MG63 (cell line): ENCODE measurements at regions not wholly inside any gene's neighbourhood (a gene's known extent, or its start where the extent isn't known, plus 50 kb on each side); places are given as distances from the start of the nearest gene placed in this dataset.

Experiments
- DNase-seq: peaks from one replicate; pipeline ENCODE4 v3.0.0-alpha.2; 2020
- H3K27me3 ChIP-seq: fragments of 250-450 bp; sonication (Bioruptor Pico); 2 replicates; pipeline ENCODE4 v1.5.1; 2020; ENCODE audit warnings: mild to moderate bottlenecking, moderate library complexity
- H3K36me3 ChIP-seq: fragments of 250-450 bp; sonication (Bioruptor Pico); 2 replicates; pipeline ENCODE4 v1.5.1; 2020; ENCODE audit warnings: mild to moderate bottlenecking, moderate library complexity
- H3K4me3 ChIP-seq: fragments of 250-450 bp; sonication (Bioruptor Pico); 2 replicates; pipeline ENCODE4 v1.5.1; 2020; ENCODE audit warnings: mild to moderate bottlenecking, moderate library complexity
- H3K9me3 ChIP-seq: fragments of 250-450 bp; sonication (Bioruptor Pico); 2 replicates; pipeline ENCODE4 v1.5.1; 2020; ENCODE audit warnings: mild to moderate bottlenecking, moderate library complexity

DNA sequence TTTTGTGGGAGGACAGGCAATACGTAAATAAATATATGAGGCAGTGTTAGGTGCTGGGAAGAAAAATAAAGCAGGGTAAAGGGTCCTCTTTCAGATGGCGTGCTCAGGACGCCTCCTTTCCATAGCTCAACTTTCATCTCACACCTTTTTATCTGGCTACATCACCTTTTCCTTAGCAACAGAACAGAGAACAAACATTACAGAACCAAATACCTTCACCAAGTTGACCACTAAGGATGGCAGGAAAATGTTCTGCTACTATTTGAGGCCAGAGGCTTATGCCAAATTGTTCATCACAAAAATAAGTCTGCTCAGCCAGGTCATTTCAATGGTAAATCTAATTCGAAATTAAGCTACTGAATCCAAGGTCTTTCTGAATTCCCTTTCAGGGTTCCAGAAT, 149.2 kb upstream of the C1orf21 start:
- H3K27me3 ChIP-seq: no peaks in the 10 kb centered on the region
- DNase-seq: no peak
- peaks cover 5% of the 10 kb centered on the region; the same call in 1 of the 2 replicates for H3K9me3 ChIP-seq
- no peak overlapping the region for H3K4me3 ChIP-seq
- H3K36me3 ChIP-seq: no peaks in the 10 kb centered on the region

DNA sequence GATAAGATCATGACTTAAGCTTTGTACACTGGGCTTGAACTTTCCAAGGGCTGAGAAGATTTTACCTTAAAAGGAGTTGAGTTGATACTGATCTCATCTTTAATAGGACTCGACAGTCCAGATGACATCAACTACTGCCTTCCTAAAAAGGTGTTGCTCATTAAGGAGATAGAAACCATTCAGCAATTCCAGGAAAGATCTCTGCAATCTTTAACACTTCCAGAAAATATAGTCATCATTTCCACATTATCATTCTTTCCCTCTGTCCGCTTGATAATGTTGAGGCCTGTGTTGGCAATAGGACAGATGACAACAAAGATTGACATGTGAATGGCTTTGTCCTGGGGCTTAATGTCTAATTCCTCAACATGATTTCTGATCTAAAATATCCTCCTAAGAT, 145.4 kb upstream of the C1orf21 start:
- DNase-seq: no peak
- Histone ChIP-seq H3K4me3 (no peak overlapping the region), H3K36me3 (no peaks in the 10 kb centered on the region), H3K27me3 (no peaks in the 10 kb centered on the region), H3K9me3 (no peaks in the 10 kb centered on the region)

DNA sequence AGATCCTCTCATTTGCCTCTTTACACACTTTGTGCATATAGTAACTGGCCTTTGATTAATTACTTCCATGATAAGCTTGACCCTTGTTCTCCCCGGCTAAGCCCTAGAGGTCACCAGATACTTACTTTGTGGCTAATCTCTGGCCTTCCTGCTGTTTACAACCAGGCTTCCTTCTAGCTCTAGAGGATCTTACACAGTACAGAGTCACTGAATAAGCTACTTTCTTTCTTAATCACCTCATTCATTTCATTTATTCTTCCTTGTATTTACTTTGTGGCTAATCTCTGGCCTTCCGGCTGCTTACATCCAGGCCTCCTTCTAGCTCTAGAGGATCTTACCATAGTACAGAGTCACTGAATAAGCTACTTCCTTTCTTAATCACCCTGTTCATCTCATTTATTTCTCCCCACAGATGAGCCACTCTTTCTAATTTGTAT, 144.3 kb upstream of the C1orf21 start:
- H3K4me3 ChIP-seq: no peak overlapping the region
- H3K9me3 ChIP-seq: no peaks in the 10 kb centered on the region
- H3K36me3 ChIP-seq: no peaks in the 10 kb centered on the region
- peak; percentile 3 for DNase-seq
- no peaks in the 10 kb centered on the region for H3K27me3 ChIP-seq

DNA sequence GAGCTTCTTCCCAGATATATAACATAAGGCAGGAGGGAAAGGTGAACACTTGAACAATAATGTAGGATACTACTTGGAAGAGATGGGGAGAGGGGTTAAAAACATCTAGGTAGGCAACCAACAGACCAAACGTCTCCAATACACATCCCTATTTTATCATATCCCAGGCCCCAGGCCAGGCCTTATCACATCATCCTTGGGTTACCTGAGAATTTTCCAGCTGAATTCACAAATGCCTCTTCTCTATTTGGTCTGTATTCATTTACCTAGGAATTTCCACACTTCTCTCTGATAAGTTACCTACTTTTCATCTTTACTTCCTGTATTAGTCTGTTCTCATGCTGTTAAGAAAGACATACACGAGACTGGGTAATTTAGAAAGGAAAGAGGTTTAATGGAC, 141.9 kb upstream of the C1orf21 start:
- Histone ChIP-seq H3K9me3 (no peaks in the 10 kb centered on the region), H3K36me3 (no peaks in the 10 kb centered on the region), H3K4me3 (no peak overlapping the region), H3K27me3 (no peaks in the 10 kb centered on the region)
- no peak for DNase-seq

DNA sequence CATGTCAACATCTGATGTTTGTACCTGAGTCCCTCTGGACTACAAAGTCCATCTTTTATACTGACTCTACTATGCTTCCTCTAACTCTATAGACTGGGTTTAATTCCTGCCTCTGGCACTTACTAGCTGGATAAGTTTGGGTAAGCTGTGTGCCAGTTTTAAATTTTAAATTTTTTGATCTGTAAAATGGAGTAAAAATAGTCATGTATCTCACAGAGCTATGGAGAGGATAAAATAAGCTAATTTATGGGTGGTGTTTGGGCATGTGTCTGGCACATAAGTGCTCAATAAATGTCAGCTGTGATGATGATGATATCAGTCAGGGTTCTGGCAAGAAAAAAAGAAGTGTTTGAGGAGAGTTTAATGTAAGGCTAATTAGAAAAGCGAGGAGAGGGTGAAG, 139.2 kb upstream of the C1orf21 start:
- no peaks in the 10 kb centered on the region for H3K27me3 ChIP-seq
- H3K36me3 ChIP-seq: no peaks in the 10 kb centered on the region
- no peak overlapping the region for H3K4me3 ChIP-seq
- DNase-seq: no peak
- H3K9me3 ChIP-seq: no peaks in the 10 kb centered on the region

DNA sequence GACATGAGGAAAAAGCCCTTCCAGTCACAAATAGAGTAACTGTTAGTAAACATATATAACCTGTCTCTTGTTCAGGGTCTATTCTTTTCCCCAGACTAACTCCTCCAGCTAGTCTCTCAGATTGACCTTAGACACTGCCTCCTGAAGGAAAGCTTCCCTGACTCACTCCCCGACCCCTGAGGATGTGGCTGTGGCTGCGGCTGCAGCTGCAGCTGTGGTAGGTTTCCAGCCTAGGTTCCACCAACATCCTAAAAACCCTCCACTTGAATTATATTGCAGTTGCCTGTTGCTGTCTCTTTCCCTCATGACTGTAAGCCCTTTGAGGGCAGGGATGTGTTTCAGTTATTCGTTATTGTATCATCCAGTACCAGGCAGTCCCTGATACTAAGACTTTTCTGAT, 132.9 kb upstream of the C1orf21 start:
- no peaks in the 10 kb centered on the region for H3K9me3 ChIP-seq
- no peak for DNase-seq
- no peak overlapping the region for H3K4me3 ChIP-seq
- no peaks in the 10 kb centered on the region for H3K27me3 ChIP-seq
- no peaks in the 10 kb centered on the region for H3K36me3 ChIP-seq

DNA sequence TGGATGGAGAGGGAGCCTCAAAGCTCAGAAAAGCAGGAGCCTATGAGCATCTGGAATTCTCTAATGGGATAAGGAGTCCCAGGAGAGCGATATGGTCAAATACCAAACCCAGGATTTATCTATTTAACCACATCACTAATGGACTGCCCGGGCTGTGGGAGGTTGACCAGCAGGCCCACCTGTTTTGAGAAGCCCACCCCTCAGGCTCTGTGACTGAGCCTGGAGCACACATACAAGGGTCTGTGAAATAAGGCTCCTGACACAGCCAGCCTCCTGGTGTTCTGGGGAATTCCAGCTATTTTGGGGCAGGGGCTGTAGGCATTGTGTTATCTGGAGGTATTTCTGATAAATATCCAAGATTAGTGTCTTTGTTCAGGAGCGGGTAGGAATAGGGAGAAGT, 132.0 kb upstream of the C1orf21 start:
- DNase-seq: no peak
- Histone ChIP-seq H3K27me3 (no peaks in the 10 kb centered on the region), H3K9me3 (no peaks in the 10 kb centered on the region), H3K36me3 (no peaks in the 10 kb centered on the region), H3K4me3 (no peak overlapping the region)

DNA sequence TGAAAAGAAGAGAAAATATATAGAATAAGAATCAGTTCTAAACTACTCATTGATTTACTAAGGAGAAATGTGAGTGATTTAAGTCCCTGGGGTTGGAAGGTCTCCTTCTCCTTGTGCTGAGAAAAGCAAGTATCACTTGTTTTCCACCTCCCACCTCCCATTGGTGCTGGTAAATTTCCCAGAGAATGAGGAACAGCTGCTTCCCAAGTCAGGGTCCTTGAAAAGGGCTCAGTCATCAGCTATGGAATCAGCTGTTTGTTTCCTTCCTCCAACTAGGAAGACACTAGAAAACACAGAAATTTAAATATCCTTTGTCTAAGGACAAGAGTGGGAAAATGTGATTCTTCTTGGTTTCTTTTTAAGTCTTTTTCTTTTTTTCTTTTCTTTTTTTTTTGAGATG, 131.3 kb upstream of the C1orf21 start:
- DNase-seq: no peak
- Histone ChIP-seq H3K36me3 (no peaks in the 10 kb centered on the region), H3K27me3 (no peaks in the 10 kb centered on the region), H3K9me3 (no peaks in the 10 kb centered on the region), H3K4me3 (no peak overlapping the region)

DNA sequence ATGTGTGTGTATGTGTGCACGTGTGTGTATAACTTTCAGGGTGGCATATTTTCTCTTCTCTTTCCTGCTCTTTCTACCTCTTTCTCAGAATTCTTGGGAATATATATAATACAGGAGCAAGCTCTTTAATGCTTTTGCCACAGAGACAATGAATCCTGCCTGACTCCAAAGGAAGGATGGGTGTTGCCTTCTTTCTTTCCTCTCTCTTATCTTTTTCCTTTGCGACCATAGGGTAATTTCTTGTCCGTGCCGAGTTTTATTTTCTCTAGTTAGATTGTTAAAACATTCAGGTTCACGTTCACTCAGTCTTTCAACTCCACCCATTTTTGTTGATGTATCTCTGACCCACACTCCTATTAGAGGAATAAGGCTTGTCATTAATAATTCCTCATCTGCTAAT, 129.0 kb upstream of the C1orf21 start:
- no peak for DNase-seq
- H3K4me3 ChIP-seq: no peak overlapping the region
- H3K36me3 ChIP-seq: no peaks in the 10 kb centered on the region
- H3K27me3 ChIP-seq: no peaks in the 10 kb centered on the region
- no peaks in the 10 kb centered on the region for H3K9me3 ChIP-seq

DNA sequence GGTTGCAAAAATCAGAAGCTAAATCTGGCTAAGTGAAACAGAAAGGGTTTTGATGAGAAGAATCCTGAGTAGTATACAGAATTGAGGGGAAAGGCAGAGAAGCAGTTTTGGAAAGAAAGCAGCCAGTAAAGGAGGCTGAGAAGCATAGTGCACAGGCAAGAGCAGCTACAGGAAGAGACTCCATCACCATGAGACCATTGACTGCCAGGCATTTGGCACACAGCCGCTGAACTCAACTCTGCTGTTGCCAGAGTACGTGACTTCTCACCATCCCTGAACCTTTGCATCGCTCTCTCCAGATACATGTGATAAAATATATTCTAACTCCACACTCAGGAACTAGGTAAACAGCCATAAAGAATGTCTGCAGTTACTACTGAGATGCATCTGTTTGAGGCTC, 128.3 kb upstream of the C1orf21 start:
- peak; percentile 4 for DNase-seq
- Histone ChIP-seq H3K9me3 (no peaks in the 10 kb centered on the region), H3K4me3 (no peak overlapping the region), H3K27me3 (no peaks in the 10 kb centered on the region), H3K36me3 (no peaks in the 10 kb centered on the region)

DNA sequence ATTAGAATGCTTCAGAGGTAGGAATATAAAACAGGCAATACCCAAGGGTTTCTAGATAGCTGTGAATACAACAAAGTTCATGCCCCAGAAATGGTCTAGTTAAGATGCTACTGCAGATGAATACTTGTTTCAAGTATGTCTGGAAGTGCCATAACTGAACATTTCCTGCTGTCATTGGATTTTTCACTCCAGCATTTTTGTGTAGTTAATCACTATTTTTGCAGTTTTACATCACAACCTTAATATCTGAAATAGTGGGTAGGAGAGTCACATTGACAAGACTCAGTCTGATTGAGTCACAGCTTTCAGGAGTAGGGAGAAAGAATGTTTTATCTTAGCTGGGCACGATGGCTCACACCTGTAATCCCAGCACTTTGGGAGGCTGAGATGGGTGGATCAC, 126.4 kb upstream of the C1orf21 start:
- no peaks in the 10 kb centered on the region for H3K9me3 ChIP-seq
- H3K36me3 ChIP-seq: no peaks in the 10 kb centered on the region
- DNase-seq: peak; percentile 5
- no peak overlapping the region for H3K4me3 ChIP-seq
- H3K27me3 ChIP-seq: no peaks in the 10 kb centered on the region

DNA sequence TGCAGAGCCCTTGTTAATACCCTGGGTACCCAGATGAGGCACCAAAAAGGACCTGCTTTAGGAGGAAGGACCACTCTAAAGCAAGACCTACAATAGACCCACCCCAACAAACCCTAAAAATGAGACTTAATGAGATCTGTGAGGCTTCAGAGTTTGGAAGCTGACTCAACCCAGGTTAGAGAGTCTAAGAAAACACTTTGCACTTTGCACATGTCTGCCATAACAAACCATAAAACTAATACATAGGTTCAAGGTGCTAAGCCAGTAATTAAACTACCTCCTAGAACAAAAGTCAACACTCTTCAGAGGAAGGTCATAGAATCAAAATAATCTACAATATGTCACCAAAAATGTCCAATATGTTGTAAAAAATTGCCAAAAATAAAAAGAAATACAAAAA, 124.7 kb upstream of the C1orf21 start:
- H3K9me3 ChIP-seq: no peaks in the 10 kb centered on the region
- H3K36me3 ChIP-seq: no peaks in the 10 kb centered on the region
- no peak overlapping the region for H3K4me3 ChIP-seq
- DNase-seq: no peak
- no peaks in the 10 kb centered on the region for H3K27me3 ChIP-seq

DNA sequence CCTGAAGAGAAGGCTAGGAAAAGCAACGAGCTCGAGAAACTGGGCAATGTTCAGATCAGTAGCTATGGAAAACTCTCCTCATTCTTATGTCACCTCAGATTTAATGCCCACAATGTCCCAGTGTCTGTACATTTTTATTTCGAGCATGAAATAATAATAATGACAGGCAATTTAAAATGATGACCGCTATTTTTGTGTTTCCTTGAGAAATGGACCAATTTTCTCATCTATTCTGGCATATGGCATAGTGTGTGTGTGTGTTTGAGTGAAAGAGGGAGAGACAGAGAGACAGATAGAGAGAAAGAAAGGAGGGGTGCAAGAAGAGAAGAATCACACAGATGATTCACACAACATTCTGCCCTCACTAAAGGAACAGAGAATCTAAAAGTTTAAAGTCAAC, 119.1 kb upstream of the C1orf21 start:
- H3K4me3 ChIP-seq: no peak overlapping the region
- no peaks in the 10 kb centered on the region for H3K27me3 ChIP-seq
- no peaks in the 10 kb centered on the region for H3K36me3 ChIP-seq
- no peak for DNase-seq
- no peaks in the 10 kb centered on the region for H3K9me3 ChIP-seq

DNA sequence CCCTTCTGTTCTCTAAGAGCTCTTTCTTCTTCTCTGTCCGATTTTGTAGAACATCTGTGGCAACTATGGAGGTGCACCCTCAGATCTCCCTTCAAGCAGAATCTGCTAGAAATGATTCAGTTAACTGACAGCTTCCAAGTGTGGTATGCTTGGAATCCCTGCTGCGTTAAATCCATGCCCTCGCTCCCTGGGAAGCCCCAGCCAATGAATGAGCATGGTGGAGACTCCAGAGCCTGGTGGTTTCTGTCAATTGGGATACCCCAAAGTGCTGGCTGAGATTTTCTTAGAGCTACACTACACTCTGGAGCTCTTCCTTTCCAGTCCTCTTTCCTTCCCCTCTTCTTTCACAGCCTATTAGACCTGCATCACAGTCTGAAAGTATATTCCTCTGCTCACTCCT, 116.3 kb upstream of the C1orf21 start:
- no peak for DNase-seq
- H3K9me3 ChIP-seq: no peaks in the 10 kb centered on the region
- no peaks in the 10 kb centered on the region for H3K36me3 ChIP-seq
- H3K27me3 ChIP-seq: no peaks in the 10 kb centered on the region
- no peak overlapping the region for H3K4me3 ChIP-seq

DNA sequence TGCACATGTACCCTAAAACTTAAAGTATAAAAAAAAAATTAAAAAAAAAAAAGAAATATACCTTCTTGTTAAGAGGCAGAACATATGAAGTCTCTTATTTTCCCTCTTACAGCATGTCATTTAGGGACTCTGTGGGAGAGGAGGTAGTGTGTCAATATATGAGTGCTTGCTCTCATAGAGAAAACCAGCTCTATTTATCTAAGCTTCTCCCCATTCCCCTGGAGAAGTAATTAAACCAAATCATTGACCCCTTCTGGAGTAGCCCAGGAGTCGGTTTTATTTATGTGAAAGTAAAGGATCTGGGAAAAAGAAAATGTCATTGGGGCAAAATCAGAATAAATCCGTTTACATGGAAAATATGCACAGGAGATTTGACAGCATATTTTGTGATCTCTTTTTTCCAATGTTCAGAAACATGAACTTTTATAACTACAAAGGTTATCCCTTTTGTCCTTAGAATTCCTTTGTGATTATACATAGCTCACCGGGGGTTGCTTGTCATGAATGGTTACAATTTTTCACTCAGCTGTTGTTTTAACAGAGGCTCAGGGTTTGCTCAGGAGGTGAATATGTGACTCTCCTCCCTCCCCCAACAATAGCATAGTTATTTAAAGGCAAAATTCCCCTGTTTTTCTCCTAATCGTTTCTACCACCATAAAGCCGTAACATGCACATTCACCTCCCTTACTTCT, 114.5 kb upstream of the C1orf21 start:
- Histone ChIP-seq H3K27me3 (no peaks in the 10 kb centered on the region), H3K9me3 (no peaks in the 10 kb centered on the region), H3K4me3 (no peak overlapping the region), H3K36me3 (no peaks in the 10 kb centered on the region)
- DNase-seq: no peak

DNA sequence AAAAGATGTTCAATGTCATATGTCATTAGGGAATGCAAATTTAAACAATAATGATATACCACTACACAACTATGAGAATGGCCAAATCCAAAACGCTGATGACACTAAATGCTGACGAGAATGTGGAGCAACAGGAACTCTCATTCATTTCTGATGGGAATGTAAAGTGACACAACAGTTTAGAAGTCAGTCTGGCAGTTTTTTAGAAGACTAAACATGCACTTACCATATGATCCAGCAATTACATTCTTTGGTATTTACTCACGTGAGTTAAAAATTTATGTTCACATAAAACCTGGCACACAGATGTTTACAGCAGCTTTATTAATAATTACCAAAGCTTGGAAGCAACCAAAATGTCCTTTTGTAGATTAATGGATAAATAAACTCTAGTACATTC, 110.4 kb upstream of the C1orf21 start:
- Histone ChIP-seq H3K36me3 (no peaks in the 10 kb centered on the region), H3K27me3 (no peaks in the 10 kb centered on the region), H3K4me3 (no peak overlapping the region), H3K9me3 (no peaks in the 10 kb centered on the region)
- DNase-seq: no peak

DNA sequence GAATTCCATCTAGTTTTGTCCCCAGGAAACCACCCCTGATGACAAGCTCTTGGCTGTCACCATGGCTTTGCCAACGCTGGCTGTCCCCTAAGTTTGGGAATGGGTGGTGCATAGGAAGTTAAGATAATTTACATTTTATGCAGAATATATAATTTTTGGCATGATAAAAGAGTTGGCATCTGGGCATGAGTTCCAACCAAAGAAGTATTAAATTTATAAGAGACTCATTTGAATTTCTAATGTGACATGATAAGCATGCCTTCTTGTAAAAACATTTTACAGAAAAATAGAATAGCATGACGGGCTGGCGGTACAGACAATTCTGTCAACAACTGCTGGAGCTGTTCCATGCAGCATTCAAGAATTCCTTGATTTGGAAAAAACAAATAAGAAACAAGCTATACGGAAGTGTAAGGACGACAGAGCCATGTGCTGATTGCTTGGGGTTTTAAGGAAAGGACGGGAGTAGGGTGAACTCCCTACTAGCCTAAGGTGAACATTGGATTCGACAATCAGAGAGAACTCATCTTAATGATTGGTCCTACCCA, 106.8 kb upstream of the C1orf21 start:
- no peak for DNase-seq
- Histone ChIP-seq H3K4me3 (no peak overlapping the region), H3K36me3 (no peaks in the 10 kb centered on the region), H3K27me3 (no peaks in the 10 kb centered on the region), H3K9me3 (no peaks in the 10 kb centered on the region)

DNA sequence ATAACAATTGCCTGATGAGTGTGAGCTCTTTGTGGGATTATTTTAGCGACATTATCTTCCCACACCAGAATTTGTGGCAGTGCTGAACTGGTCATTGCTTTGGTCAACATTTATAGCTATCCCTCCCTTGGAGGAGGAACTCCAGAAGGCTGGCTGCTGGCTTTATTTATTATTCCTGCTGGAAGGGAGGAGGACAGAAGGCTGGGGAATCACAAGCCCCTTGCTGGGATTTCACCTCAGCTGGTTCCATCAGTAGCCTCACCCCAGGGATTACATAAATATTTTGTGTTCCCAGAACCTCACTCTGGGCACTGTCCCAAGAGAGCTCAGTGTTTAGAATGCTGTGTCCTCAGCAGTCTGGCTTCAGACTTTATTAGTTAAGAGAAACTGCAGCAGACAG, 102.8 kb upstream of the C1orf21 start:
- peak; percentile 88 for DNase-seq
- Histone ChIP-seq H3K4me3 (no peak overlapping the region), H3K27me3 (no peaks in the 10 kb centered on the region), H3K36me3 (no peaks in the 10 kb centered on the region), H3K9me3 (no peaks in the 10 kb centered on the region)

DNA sequence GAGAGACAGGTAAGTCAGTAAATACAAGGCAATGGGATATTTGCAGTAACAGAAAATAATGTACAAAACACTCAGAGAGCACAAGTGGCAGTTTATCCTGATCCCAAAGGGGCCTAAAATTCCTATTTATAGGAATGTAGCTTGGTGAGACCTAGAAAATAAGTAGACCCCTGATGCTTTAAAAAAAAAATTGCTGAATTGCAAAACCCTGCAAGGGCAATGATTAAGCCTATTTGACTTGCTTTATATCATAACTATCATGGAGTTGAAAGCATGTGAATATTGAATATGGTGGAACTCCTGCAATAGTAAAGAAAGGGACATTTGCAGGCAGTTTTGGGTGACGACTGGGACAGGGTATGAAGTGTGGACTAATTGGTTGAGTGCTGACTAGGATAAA, 101.9 kb upstream of the C1orf21 start:
- peaks cover under 1% of the 10 kb centered on the region for H3K9me3 ChIP-seq
- H3K4me3 ChIP-seq: no peak overlapping the region
- DNase-seq: no peak
- no peaks in the 10 kb centered on the region for H3K27me3 ChIP-seq
- no peaks in the 10 kb centered on the region for H3K36me3 ChIP-seq
